ENCODE measurements at regions not wholly inside any gene's neighbourhood (a gene's known extent, or its start where the extent isn't known, plus 50 kb on each side); places are given as distances from the start of the nearest gene placed in this dataset.

DNA sequence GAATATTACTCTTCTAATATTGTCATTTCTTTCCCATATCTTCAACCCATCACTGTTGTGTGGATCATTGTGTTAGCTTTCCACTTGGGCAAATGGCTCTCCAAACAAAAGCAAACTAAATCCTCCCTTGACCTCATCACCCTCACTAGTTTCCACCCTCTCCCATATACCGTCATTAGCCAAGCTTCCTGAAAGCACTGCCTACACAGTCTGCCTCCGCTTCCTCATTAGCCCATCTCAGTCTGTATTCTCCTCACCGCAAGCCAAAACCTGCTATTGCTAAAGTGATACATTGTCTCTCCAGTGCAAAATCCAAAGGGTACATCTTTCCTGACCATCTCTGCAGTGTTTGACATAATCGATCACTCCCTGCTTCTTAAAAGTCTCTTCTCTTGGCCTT is 212.6 kb downstream of the CLIC5 start:
- no peak for TF ChIP-seq POLR2AphosphoS5 (IDR thresholded peaks at IDR 0.05)
- TF ChIP-seq POLR2A (IDR thresholded peaks at IDR 0.05) = no peak
- TF ChIP-seq, protein P1, sequence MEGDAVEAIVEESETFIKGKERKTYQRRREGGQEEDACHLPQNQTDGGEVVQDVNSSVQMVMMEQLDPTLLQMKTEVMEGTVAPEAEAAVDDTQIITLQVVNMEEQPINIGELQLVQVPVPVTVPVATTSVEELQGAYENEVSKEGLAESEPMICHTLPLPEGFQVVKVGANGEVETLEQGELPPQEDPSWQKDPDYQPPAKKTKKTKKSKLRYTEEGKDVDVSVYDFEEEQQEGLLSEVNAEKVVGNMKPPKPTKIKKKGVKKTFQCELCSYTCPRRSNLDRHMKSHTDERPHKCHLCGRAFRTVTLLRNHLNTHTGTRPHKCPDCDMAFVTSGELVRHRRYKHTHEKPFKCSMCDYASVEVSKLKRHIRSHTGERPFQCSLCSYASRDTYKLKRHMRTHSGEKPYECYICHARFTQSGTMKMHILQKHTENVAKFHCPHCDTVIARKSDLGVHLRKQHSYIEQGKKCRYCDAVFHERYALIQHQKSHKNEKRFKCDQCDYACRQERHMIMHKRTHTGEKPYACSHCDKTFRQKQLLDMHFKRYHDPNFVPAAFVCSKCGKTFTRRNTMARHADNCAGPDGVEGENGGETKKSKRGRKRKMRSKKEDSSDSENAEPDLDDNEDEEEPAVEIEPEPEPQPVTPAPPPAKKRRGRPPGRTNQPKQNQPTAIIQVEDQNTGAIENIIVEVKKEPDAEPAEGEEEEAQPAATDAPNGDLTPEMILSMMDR (IDR thresholded peaks at IDR 0.05) = no peak
- intact Hi-C loops (cut with DNase I) = no loop called here
- no peak overlapping the region for H3K4me3 ChIP-seq
- H3K36me3 ChIP-seq = no peaks in the 10 kb centered on the region
- 79% methylated on average over 4 of the region's 4 CpGs for WGBS
- no peak for DNase-seq (ENCODE audit: low spot score)
- no peaks in the 10 kb centered on the region for H3K27me3 ChIP-seq (replicated peaks; ENCODE audit: insufficient read depth)
- no peak overlapping the region for H3K27ac ChIP-seq
- H3K9me3 ChIP-seq = no peaks in the 10 kb centered on the region
- H3K4me1 ChIP-seq (replicated peaks) = no peaks in the 10 kb centered on the region

DNA sequence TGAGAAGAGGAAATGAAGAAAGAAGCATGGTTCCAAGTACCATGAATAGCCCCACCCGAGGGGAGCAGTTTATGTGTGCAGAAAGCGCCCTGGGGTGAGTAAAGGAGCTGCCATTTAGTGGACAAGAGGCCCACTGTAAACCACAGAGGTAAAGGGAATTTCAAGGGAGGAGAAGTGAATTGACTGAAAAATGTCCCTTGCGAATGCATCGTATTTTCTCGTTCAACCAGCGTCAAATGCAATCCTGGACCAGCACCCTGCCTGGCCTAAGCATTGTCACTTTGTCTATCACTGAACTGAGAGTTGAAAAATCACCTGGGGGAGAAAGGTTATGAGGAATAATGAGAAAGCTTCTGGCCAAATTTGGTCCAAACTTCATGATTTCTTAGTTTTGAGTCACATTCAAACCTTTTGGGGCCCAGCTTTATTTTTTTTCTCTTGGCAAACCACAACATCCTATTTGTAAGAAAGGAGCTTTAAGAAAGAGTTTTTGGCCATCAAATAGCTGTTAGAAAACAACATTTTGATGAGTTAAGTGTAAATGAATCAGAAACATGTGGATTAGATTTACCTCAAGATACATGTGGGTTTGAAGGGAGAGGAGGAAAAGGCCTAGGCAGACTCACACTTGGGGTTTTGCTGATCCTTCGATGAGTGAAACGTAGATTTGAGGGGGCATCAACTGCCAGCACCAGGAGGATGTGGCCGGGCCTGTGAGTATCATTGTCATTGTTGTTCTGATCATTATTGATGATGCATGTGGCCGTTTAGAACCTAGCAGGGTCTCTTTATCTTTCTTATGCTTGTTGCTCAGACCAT is 214.0 kb downstream of the CLIC5 start:
- Histone ChIP-seq H3K4me3 (no peak overlapping the region), H3K27ac (no peak overlapping the region), H3K4me1 (replicated peaks) (no peaks in the 10 kb centered on the region), H3K36me3 (no peaks in the 10 kb centered on the region), H3K9me3 (no peaks in the 10 kb centered on the region), H3K27me3 (replicated peaks; ENCODE audit: insufficient read depth) (no peaks in the 10 kb centered on the region)
- no peak for DNase-seq (ENCODE audit: low spot score)
- TF ChIP-seq, protein P1 (IDR thresholded peaks at IDR 0.05) = no peak
- no peak for TF ChIP-seq POLR2A (IDR thresholded peaks at IDR 0.05)
- TF ChIP-seq POLR2AphosphoS5 (IDR thresholded peaks at IDR 0.05) = no peak
- 57% methylated on average over 10 of the region's 10 CpGs for WGBS
- intact Hi-C loops (cut with DNase I) = no loop called here

DNA sequence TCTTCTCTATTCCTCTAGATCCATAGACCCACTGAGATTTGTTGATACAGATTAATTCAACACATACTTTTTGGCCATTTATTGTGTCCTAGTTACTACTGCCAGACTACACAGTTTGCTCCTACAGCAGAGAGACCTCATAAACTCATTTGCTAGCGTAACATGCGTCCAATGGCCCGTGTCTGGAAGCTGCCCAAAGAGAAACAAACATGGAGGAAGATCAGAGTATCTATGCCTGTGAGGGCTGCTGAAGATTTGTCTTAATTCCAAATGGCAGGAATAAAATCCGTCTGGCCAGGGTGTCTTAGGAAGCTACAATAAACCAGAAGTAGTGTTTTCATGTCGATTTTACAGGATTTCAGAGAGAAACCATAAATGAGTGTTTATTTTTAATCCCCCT is 214.7 kb downstream of the CLIC5 start:
- no peaks in the 10 kb centered on the region for H3K36me3 ChIP-seq
- DNase-seq (ENCODE audit: low spot score) = no peak
- no peak overlapping the region for H3K27ac ChIP-seq
- no peaks in the 10 kb centered on the region for H3K27me3 ChIP-seq (replicated peaks; ENCODE audit: insufficient read depth)
- TF ChIP-seq, protein P1 (IDR thresholded peaks at IDR 0.05) = no peak
- no peak for TF ChIP-seq POLR2AphosphoS5 (IDR thresholded peaks at IDR 0.05)
- no peak for TF ChIP-seq POLR2A (IDR thresholded peaks at IDR 0.05)
- no peaks in the 10 kb centered on the region for H3K9me3 ChIP-seq
- intact Hi-C loops (cut with DNase I) = no loop called here
- no peak overlapping the region for H3K4me3 ChIP-seq
- WGBS = 25% methylated on average over 5 of the region's 5 CpGs
- H3K4me1 ChIP-seq (replicated peaks) = no peaks in the 10 kb centered on the region

DNA sequence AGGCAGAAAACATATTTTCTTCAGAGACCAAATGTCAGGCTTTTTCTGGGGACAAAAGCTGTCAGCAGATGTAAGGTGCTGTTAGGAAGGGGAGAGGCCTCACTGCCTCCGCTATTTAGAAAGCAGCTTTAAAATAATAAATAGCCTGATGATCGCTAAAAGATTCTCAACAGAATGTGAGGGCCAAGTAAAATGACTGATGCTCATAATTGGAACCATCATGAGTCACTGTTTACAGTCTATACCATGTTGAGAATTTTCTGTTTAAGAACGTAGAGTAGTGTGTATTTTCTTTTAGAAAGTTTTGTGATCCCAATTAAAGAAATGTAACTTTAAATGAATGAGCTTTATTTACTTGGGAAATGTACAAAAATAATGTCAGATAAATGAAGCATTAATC is 220.0 kb downstream of the CLIC5 start:
- no peak for DNase-seq (ENCODE audit: low spot score)
- Histone ChIP-seq H3K9me3 (no peaks in the 10 kb centered on the region), H3K27me3 (replicated peaks; ENCODE audit: insufficient read depth) (no peaks in the 10 kb centered on the region), H3K36me3 (no peaks in the 10 kb centered on the region), H3K4me1 (replicated peaks) (no peaks in the 10 kb centered on the region), H3K4me3 (no peak overlapping the region), H3K27ac (no peak overlapping the region)
- TF ChIP-seq POLR2AphosphoS5 (IDR thresholded peaks at IDR 0.05) (no peak), POLR2A (IDR thresholded peaks at IDR 0.05) (no peak)
- TF ChIP-seq, protein P1 (IDR thresholded peaks at IDR 0.05) = no peak
- WGBS = 93% methylated on average over 3 of the region's 3 CpGs
- intact Hi-C loops (cut with DNase I) = no loop called here

DNA sequence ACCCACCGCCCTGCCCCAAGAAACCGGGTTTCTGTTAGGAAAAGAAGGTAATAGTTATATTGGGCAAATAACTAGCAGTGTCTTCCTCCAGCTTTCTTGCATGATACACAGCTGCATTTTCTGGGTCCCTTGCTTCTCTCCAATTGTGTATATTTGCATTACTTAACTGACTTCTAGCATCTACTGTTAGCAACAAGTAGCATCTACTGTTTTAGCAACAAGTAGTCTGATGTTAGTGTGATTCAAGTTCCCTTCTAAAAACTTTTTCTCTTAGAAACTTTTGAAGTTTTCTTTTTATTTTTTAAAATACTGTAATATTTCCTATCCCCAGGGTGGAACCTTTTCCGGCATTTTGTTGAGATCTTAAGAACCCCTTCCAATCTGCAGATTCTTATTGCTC is 221.2 kb downstream of the CLIC5 start:
- intact Hi-C loops (cut with DNase I) = no loop called here
- WGBS = 93% methylated on average over 3 of the region's 3 CpGs
- TF ChIP-seq, protein P1 (IDR thresholded peaks at IDR 0.05) = no peak
- TF ChIP-seq POLR2AphosphoS5 (IDR thresholded peaks at IDR 0.05) = no peak
- no peak for TF ChIP-seq POLR2A (IDR thresholded peaks at IDR 0.05)
- no peak for DNase-seq (ENCODE audit: low spot score)
- Histone ChIP-seq H3K27ac (no peak overlapping the region), H3K9me3 (no peaks in the 10 kb centered on the region), H3K4me1 (replicated peaks) (no peaks in the 10 kb centered on the region), H3K27me3 (replicated peaks; ENCODE audit: insufficient read depth) (no peaks in the 10 kb centered on the region), H3K36me3 (no peaks in the 10 kb centered on the region), H3K4me3 (no peak overlapping the region)

Measured in prostate gland (tissue), 2 donors.